GM12801 (cell line): ENCODE measurements at regions not wholly inside any gene's neighbourhood (a gene's known extent, or its start where the extent isn't known, plus 50 kb on each side); places are given as distances from the start of the nearest gene placed in this dataset.

Experiments used
- CTCF ChIP-seq: IDR thresholded peaks from one replicate; pipeline ENCODE4 v1.5.1; 2011; ENCODE audit warnings: control low read depth; ENCODE audit not compliant: insufficient read length; ENCODE audit errors: extremely low read depth

GRCh38 chr1:221801251-221801661 lies 59.4 kb upstream of the DUSP10 start:
- TF ChIP-seq CTCF, result no peak

GRCh38 chr1:221800831-221801230 lies 58.9 kb upstream of the DUSP10 start:
- TF ChIP-seq CTCF, result no peak

- no peak for TF ChIP-seq CTCF
These were observed 55.6 kb upstream of the DUSP10 start for GRCh38 chr1:221797506-221797905.

GRCh38 chr1:221796700-221797099 lies 54.8 kb upstream of the DUSP10 start:
- TF ChIP-seq CTCF, result no peak

GRCh38 chr1:221795380-221795779 lies 53.5 kb upstream of the DUSP10 start:
- no peak for TF ChIP-seq CTCF

- no peak for TF ChIP-seq CTCF
These were observed 53.0 kb upstream of the DUSP10 start for GRCh38 chr1:221794935-221795334.

GRCh38 chr1:221794079-221794670 lies 52.3 kb upstream of the DUSP10 start:
- TF ChIP-seq CTCF, result no peak
